HG03457 (cell line): ENCODE measurements at regions not wholly inside any gene's neighbourhood (a gene's known extent, or its start where the extent isn't known, plus 50 kb on each side); places are given as distances from the start of the nearest gene placed in this dataset.

Source experiments
- ATAC-seq: cut with Tn5 transposase; IDR thresholded peaks from one replicate; pipeline ENCODE4 v1.9.1; 2021; ENCODE audit warnings: moderate number of reproducible peaks; ENCODE audit not compliant: unreplicated experiment

DNA sequence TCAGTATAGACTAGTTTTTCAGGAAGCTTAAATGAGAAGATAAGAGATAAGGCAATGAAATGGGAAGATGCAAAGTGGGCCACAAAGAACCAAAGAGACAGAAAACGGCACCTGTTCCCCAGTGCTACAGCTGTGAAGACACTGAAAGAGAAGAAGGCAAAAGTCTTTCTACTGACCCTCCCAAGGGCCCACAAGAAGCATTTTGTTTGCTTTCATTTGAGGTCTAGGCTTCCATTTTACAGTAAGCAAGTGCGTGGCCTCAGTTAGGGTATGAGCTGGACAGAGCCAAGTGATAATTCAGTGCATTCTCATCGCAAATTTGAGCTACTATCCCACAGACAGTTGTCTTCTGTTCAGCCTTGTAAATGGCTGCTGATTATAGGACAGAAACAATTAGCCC lies 53.4 kb upstream of the STK17B start:
- no peak for ATAC-seq

DNA sequence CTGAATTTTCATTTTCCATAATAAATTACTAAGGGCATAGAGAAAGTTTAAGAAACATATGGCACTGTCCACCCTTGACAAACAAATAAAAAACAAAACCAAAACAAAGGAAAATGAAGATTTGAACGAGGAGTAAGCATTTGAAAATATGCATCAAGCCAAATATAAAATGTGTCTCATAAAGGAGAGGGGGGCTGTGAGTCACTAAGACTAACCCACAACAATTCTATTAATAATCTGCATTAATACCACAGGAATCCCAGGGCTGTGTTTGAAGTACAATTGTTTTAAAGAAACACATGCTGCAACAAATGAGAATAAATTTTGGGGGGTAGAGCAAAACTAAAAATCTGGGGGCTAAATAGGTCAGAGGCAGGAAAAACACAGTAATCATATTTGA lies 53.8 kb upstream of the STK17B start:
- no peak for ATAC-seq

GRCh38 chr2:196226058-196226706 lies 54.8 kb upstream of the STK17B start:
- no peak for ATAC-seq

- ATAC-seq: no peak
These were observed 55.3 kb upstream of the STK17B start for GRCh38 chr2:196226707-196227065.

GRCh38 chr2:196229013-196229412 lies 57.6 kb upstream of the STK17B start:
- ATAC-seq: no peak

DNA sequence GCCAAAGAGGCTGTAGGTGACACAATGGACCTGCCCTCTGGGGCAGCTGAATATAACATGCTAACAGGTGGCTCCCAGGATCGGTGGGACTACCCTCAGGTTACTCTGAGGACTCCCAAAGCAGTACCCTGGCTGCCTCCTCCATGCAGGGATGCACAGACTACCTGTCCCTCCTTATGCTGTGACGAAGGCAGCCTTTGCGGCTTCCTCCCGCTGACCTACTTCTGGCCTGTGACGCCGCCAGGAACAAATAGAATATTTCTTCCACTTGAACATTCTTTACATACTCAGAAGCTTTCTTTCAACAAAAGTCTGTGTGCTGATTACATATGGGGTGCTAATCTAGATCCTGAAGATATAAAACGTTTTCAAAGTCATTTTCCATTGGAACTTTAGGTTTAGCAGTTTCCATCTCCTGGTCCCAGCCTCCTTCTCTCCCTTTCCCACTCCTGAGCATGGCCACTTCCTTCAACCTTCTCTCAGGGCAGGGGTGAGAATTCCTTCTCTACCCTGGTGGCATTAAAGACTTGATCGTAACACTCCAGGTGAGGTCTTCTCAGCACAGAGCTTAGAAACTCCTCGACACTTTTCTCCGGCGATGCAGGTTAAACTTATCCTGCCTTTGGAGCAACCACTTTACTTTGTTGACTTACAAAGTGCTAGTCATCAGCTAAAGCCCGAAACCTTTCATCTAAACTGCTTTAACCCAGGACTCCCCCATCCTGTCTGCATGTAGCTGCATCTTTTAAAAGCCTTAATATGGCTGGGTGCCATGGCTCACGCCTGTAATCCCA lies 58.9 kb upstream of the STK17B start:
- ATAC-seq: no peak

- ATAC-seq: no peak
These were observed 61.8 kb upstream of the STK17B start for GRCh38 chr2:196233021-196233804.

GRCh38 chr2:196233805-196234475 lies 62.6 kb upstream of the STK17B start:
- ATAC-seq: peak; percentile 68

DNA sequence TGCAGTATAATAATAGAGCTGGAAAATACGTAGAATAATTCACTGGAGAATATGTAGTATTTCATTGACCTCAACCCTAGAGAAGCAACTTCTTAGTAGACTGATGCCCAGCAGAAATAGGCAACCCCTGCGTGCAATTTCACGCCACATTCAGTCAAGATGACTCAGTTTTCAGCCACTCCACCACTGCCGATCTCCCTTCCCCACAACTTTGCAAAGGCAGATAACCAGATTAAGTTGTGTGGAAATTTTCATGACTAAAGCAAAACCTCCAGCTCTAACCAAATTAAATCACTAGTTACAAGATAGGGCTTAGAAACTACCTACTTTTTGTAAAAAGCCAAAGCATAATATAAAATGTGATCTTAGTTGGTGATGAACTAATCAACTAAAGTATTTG lies 63.3 kb upstream of the STK17B start:
- peak; percentile 39 for ATAC-seq

DNA sequence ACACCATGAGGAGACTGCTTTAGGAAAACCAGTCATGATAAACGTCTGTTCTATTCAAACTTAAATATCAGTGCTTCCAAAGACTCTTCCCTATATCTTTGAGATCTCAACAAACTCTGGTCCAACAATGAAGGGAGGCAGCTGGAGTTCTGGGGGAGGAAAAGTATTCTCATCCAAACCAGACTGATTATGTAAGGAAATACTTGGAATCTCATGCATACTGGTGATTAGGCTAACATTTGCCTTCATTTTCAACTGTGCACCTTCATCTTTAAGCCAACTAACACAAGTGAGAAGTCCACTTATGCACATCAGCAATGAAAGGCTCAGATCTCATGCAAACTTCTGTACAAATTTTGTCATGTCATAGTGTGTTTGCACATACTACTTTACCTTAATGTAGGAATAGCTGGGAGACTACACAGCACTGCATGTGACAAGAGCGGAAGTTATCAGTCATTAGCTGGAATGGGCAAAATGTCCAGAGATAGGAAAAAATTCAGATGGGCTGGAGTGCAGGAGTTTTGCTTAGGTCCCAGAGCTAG lies 67.5 kb upstream of the STK17B start:
- no peak for ATAC-seq

- peak; percentile 52 for ATAC-seq
These were observed 68.5 kb upstream of the STK17B start for GRCh38 chr2:196239622-196240587.

GRCh38 chr2:196241175-196241574 lies 69.8 kb upstream of the STK17B start:
- no peak for ATAC-seq

GRCh38 chr2:196242131-196242620 lies 70.8 kb upstream of the STK17B start:
- peak; percentile 93 for ATAC-seq

DNA sequence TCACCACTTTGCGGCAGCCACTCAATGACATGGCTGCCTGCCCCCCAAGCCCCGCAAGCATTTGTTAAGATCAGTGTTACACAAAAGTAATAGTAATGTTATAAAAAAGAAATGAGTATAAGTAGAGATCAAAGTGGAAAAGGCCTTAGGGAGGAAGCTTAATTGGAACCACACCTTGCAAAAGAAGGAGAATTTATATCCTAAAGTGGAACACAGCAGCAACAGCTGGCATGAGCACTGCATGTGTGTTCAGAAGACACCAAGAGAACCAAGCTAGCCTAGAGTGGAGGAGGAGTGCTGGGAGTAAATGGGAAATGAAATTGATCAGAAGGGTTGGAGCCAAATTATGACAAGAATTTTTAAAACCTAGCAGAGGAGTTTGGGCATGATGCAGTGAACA lies 73.1 kb upstream of the STK17B start:
- ATAC-seq: no peak

GRCh38 chr2:196244966-196245365 lies 73.6 kb upstream of the STK17B start:
- no peak for ATAC-seq

- ATAC-seq: no peak
These were observed 74.2 kb upstream of the STK17B start for GRCh38 chr2:196245378-196246140.

DNA sequence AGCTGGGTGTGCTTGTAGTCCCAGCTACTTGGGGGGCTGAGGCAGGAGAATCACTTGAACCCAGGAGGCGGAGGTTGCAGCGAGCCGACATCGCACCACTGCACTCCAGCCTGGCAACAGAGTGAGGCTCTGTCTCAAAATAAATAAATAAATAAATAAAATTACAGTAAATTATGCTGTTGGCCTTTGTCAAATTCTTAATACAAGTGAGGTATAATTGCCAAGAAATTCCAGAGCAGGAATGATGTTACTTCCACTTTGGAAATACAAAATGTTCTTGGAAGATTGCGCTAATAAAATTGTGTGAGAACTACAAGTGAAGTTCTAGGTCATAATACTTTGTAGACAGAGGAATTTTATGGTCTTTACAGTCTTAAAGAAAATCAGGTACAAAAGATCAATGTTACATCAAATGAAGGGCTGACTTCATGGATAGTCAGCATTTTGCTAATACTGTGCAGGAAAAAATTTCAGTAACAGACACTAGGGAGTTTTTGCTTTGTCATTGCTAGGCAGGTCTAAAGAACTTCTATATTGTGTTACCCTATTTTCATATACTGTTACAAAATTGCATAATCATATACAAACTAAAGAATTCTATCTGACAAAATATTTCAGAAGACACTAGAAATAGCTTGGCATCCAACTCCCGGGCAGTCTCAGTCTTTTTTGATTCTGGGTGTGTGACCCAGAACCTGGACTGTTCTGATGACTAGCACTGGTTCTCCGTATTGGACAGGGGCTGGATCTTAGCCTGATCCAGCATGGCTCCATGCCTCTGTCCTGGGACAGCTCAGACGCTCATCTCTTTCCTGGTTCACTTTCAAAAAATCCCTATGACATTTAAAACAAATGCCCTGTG lies 76.0 kb upstream of the STK17B start:
- ATAC-seq: no peak

- no peak for ATAC-seq
These were observed 76.5 kb upstream of the STK17B start for GRCh38 chr2:196247976-196248280.
